NCI-H526 (cell line): ENCODE measurements at regions not wholly inside any gene's neighbourhood (a gene's known extent, or its start where the extent isn't known, plus 50 kb on each side); places are given as distances from the start of the nearest gene placed in this dataset.

Source experiments
- DNase-seq, 2 experiments: peaks; one replicate each; lab custom pipeline; 2025; lab: John Stamatoyannopoulos, UW

- DNase-seq = no peak
These were observed 73.3 kb downstream of the RFC3 start for GRCh38 chr13:33891196-33891742.

DNA sequence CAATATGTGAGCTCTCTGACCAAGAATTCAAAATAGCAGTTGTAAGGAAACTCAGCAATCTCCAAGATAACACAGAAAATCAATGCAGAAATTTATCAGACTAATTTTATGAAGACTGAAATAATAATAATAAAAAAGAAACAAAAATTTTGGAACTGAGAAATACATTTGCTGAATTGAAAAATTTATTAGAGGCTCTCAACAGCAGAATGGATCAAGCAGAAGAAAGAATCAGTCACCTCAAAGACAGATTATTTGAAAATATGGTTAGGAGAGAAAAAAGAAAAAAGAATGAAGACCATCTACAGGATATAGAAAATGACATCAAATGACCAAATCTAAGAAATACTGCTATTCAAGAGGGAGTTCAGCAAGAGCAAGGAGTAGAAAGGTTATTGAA lies 75.6 kb downstream of the RFC3 start:
- no peak for DNase-seq

DNA sequence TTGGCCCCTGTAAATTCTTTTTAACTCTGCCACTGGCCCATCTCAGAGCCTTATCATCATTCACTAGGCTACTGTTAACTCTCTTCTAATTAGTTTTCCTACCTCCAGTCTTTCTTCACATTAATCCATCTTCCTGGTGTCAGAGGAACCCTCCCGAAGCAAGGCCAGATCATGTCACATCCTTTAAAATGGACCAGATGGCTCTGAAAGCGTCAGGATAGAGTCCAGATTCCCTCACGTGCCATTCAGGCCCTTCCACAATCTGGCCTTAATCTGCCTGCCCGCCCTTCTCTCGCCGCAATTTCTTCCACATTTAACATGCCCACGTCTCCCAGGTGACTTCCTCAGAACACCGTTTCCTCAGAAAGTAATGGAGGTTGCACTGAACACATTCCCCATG lies 86.5 kb downstream of the RFC3 start:
- no peak for DNase-seq

DNA sequence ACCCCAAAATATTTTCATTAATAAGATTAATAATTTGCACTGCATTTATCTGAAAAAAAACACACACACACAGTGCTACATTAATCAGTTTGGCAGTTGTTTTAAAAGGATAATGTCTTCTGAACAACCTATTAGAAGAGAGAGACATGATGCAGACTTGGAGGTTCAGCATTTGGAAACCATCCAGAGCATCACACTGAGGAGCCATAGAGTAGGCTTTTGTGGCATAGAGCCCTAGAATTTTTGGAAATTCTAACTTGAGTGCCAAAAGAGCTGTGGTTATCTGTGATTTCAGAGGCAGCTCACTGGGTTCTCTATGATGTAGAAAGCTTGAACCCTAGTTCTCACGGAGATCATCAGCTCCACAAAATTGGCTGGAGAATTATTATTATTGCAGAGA lies 90.2 kb downstream of the RFC3 start:
- no peak for DNase-seq

GRCh38 chr13:33910255-33910654 lies 92.3 kb downstream of the RFC3 start:
- no peak for DNase-seq

DNA sequence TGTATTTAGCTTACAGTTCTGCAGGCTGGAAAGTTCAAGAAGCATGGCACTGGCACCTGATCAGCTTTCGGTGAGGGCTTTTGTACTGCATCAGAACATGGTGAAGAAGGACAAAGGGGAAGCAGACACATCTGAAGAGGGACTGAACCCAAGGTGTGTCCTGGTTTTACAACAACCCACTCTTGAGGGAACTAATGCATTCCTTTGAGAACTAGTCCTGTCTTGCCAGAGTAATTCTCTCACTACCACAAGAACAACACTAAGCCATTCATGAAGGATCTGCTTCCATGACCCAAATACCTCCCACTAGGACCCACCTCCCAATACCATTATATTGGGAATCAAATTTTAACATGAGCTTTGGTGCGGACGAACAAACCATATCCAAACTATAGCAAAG lies 93.6 kb downstream of the RFC3 start:
- no peak for DNase-seq

GRCh38 chr13:33913829-33914228 lies 95.9 kb downstream of the RFC3 start:
- no peak for DNase-seq

GRCh38 chr13:33917190-33917589 lies 99.2 kb downstream of the RFC3 start:
- no peak for DNase-seq

GRCh38 chr13:33918199-33918932 lies 100.4 kb downstream of the RFC3 start:
- DNase-seq = no peak

GRCh38 chr13:33919120-33919519 lies 101.2 kb downstream of the RFC3 start:
- DNase-seq = no peak

DNA sequence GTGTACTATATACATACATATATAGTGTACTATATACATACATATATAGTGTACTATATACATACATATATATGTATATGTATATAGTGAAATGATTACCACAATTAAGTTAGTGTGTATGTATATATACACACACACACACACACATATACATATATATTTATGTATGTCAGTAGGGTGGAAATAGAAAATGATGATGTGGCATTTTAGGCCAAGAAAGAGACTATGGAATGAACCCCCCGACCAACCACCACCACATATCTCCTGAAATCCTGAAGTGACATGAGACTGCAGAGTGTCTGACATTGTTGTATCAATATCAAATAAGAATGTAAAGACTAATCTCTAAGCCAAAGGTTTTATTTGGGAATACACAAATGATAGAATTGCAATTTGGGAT lies 107.6 kb downstream of the RFC3 start:
- no peak for DNase-seq

GRCh38 chr13:33927315-33927714 lies 109.4 kb downstream of the RFC3 start:
- DNase-seq = no peak

DNA sequence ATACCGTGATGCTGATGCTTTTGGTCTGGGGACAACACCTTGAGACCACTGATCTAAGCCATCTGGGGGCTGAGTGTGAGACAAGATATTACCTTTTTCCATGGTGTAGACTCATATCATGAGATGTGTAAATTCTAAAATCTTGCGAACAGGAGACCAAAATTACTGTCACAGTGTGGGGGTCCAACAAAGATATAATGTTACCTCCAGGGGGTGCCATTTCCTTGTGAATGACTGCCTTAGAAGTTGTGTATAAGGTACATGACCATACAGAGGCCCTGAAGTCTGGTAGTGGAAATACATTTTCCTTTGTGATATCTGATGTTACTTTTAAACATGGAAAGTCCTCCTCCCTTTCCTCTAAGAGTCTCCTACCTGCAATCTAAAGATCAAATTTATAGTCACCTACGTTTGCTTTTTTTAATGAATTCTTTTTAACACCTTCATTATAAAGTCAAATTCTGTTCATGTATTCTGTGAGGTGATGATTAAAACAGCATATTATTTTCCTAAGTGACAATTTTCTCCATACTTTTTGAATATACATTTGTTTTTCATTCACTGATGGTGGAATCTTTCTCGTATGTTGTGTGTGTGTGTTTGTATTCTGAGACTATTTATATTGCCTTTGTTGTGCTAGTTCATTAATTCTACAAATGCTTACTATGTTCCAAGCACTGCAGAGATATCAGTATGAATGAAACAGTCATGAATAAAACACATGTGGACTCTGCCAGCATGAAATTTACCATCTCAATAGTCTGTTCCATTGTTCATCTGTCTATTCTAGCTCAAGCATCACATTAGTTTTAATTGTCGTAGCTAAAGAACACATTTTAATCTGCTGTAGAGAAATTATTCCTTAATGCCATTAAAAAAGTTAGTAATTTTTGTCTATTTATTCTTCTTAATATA lies 113.7 kb downstream of the RFC3 start:
- DNase-seq = peak; percentile 87 to 91

DNA sequence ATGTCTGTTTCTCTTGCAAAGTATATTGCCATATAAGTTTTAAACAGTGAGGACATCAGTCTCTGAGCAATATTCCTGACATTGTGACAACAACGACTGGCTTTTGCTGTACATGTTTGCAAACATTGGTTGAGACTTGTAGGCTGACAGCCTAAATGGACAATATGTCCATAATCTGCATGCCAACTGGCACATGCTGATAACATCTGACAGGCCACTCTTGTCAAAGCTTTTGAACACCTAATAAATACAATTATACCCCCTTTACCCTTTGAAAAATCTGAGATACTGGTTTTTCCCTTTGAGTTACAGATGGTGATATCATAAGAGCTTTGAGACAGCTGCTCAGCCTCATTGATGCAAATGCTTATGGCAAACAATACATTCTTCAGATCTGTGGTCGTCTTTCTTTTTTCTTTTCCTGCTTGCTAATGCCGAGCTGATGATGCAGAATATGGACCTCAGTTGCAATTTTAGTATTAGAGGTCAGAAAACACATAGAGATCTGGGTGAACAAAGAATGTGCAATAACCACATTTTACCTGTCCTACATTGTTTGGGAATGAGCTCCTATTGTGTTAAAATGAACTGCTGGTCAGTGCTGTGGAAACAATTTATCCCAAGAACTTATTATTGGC lies 114.9 kb downstream of the RFC3 start:
- peak; percentile 42 to 63 for DNase-seq

- DNase-seq = no peak
These were observed 115.9 kb downstream of the RFC3 start for GRCh38 chr13:33933810-33934209.

DNA sequence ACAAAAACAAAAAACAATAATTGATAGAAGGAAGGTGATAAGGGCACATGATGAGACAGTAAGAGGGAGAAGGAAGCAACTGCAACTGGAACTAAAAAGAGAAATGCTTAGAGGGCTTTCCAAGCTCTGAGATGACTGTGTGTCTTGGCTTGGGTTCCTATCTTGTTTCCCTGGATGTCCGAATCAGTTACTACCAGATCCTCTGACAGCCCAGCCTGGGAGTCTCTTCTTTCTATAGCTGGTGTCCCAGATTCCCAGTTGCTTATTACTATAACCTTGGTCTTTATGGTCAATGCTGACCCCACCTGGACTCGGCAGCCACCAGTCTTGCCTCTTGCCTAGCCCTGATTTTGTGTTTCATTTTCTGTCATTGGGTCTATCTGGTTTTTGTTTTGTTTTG lies 116.4 kb downstream of the RFC3 start:
- DNase-seq = no peak

DNA sequence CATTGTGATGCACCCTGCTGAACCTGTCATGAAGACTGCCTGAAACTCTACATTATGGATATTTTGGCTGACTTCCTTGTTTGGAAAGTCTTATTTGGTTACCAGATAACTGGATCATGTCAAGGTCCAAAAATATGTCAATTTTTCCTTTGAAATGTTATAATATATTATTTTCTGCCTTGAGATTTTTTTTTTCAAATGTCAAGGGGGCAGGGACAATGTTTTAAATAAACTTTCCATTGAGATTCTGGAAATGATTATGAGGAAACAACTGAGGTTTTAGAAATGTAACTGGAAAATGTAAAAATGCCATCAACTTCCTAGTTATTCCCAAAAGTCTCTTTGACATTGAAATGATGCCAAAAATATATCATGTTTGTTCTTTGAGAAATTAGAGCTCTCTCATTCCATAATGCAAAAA lies 117.0 kb downstream of the RFC3 start:
- DNase-seq = no peak

GRCh38 chr13:33935969-33936368 lies 118.0 kb downstream of the RFC3 start:
- DNase-seq = no peak

DNA sequence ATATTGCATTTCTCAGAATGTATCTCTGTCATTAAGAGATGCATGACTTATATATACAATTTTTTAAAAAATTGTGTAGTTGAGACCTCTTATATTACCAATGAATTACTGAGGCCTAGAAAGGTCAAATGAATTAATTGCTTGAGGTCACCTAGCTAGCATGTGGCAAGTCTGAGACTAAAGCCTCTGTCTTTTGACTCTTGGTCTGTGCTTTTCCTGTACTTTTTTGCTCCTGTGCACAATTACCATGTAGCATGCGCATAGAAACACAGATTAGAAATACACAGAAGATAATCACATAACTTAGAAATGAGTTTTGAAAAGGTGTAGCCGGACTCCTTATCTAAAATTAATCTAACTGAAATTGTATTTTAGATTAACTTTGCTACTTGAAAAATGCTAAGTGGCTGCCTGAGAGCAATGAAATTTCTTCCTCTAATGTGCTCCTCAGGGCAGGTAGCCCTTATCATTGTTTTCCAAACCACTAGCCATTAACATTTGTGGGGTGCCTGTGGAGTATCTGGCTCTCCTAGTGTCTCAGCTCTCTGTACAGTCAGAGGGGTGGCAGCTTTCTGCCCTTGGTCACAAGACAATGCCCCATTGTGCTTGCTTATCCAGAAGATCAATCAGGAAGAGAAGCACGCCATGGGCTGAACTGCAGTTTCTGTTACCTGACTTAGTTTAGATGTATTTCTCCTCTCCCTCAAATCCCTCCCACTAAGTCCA lies 119.6 kb downstream of the RFC3 start:
- peak; percentile 80 to 90 for DNase-seq

DNA sequence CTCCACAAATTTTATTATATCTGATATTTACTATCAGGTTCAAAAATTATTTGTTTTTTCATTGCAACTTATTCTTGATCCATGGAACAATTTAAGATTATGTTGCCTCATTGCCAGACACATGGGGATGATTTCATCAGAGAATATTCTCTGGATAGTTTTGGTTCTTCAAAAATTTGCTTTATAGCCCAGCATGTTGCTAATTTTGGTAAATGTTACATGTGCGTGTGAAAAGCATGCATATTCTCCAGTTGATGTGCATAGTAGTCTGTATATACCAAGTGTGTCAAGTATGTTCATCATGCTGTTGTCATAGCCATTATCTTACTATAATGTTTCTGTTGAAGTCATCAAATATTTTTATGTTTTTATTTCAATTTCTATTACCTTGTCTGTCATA lies 122.3 kb downstream of the RFC3 start:
- DNase-seq = no peak

GRCh38 chr13:33940898-33941297 lies 122.9 kb downstream of the RFC3 start:
- DNase-seq = peak in 1 of 2 experiments; percentile 35

DNA sequence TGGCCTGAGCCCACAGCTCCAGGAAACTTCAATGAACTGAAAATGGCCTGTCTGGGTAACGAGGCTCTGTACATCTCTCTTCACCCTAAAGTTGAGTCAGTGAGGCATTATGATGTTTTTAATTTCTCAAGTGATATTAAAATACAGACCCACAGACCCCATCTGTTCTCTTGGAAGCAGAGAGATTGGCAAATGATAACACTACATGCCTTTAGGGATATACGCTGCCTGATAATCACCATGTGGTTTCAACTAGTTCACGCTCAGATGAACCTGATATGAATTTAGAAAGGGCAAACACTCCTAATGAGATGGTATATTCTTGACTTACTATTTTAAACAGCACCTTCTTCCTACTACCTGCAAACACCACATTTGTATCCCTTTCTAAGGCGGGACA lies 127.5 kb downstream of the RFC3 start:
- DNase-seq = peak; percentile 72 to 88
